Tibial nerve (tissue), 4 donors: ENCODE measurements at regions not wholly inside any gene's neighbourhood (a gene's known extent, or its start where the extent isn't known, plus 50 kb on each side); places are given as distances from the start of the nearest gene placed in this dataset.

Experiments
- DNase-seq, 2 donors: peaks; one replicate each; pipeline ENCODE4 v3.0.0-alpha.2; 2019; ENCODE audit warnings: low spot score in 2 of 2
- H3K27ac ChIP-seq, 4 donors: fragments of 200-600 bp; sonication (generic) in 3 of 4; one replicate each; pipeline ENCODE4 v1.5.1; 2017 to 2019; ENCODE audit warnings: mild to moderate bottlenecking in 1 of 4
- H3K27me3 ChIP-seq, 2 donors: fragments of 200-600 bp; sonication (generic) in 1 of 2; one replicate each; pipeline versions ENCODE4 v1.5.1 to v1.6.0; 2017 to 2019
- H3K36me3 ChIP-seq, 3 donors: fragments of 200-600 bp; sonication (generic); one replicate each; pipeline ENCODE4 v1.5.1; 2018 to 2019
- H3K4me1 ChIP-seq, 4 donors: fragments of 200-600 bp; sonication (generic) in 3 of 4; one replicate each; pipeline ENCODE4 v1.5.1; 2017 to 2019
- H3K4me3 ChIP-seq, 4 donors: fragments of 200-600 bp; sonication (generic) in 3 of 4; one replicate each; pipeline ENCODE4 v1.5.1; 2017 to 2019; ENCODE audit warnings: mild to moderate bottlenecking in 1 of 4, moderate library complexity in 1 of 4
- H3K9me3 ChIP-seq, 4 donors: fragments of 200-600 bp; sonication (generic) in 3 of 4; one replicate each; pipeline ENCODE4 v1.5.1; 2017 to 2019
- CTCF ChIP-seq, 5 experiments: fragments of 200-600 bp in 3 of 5; fragments of 450-650 bp in 2 of 5; sonication (generic) in 3 of 5; IDR thresholded peaks; one replicate each; pipeline ENCODE4 v1.5.1; 2016 to 2019; ENCODE audit warnings: antibody characterized with exemption in 5 of 5, mild to moderate bottlenecking in 3 of 5, moderate library complexity in 2 of 5
- EP300 ChIP-seq, 2 donors: sonication (generic); formaldehyde crosslinking; IDR thresholded peaks; one replicate each; pipeline ENCODE4 v1.6.1; 2017; ENCODE audit warnings: antibody characterized with exemption in 2 of 2, mild to moderate bottlenecking in 1 of 2
- POLR2A ChIP-seq, 2 donors: fragments of 450-650 bp; IDR thresholded peaks; one replicate each; pipeline ENCODE4 v1.6.1; 2017; ENCODE audit warnings: antibody characterized with exemption in 2 of 2, mild to moderate bottlenecking in 2 of 2, moderate library complexity in 2 of 2
- WGBS, 2 donors: methylation state at CpG; one replicate each; pipeline ENCODE4 v1.1.5; 2018; 5-methylcytosine and 5-hydroxymethylcytosine counted together

GRCh38 chr16:23013484-23013883 lies 135.8 kb downstream of the USP31 start:
- DNase-seq: no peak
- Histone ChIP-seq H3K4me1 (no peaks in the 10 kb centered on the region), H3K27me3 (no peaks in the 10 kb centered on the region), H3K9me3 (no peaks in the 10 kb centered on the region), H3K36me3 (no peaks in the 10 kb centered on the region), H3K4me3 (no peak overlapping the region), H3K27ac (no peak overlapping the region)
- TF ChIP-seq EP300 (IDR thresholded peaks at IDR 0.05) (no peak), POLR2A (IDR thresholded peaks at IDR 0.05) (no peak), CTCF (IDR thresholded peaks at IDR 0.05) (no peak)
- WGBS, 2 donors: 60 to 67% methylated on average over 1 of the region's 1 CpG

GRCh38 chr16:23009075-23009474 lies 140.2 kb downstream of the USP31 start:
- Histone ChIP-seq H3K4me1 (no peaks in the 10 kb centered on the region), H3K27ac (no peak overlapping the region), H3K4me3 (no peak overlapping the region), H3K9me3 (no peaks in the 10 kb centered on the region), H3K27me3 (no peaks in the 10 kb centered on the region), H3K36me3 (no peaks in the 10 kb centered on the region)
- TF ChIP-seq CTCF (IDR thresholded peaks at IDR 0.05): no peak
- TF ChIP-seq POLR2A (IDR thresholded peaks at IDR 0.05): no peak
- TF ChIP-seq EP300 (IDR thresholded peaks at IDR 0.05): no peak
- no peak for DNase-seq
- WGBS, 2 donors: 83 to 84% methylated on average over 3 of the region's 3 CpGs

GRCh38 chr16:23008041-23008440 lies 141.2 kb downstream of the USP31 start:
- H3K9me3 ChIP-seq: no peaks in the 10 kb centered on the region
- H3K4me1 ChIP-seq: no peaks in the 10 kb centered on the region
- no peak for TF ChIP-seq CTCF (IDR thresholded peaks at IDR 0.05)
- no peak for TF ChIP-seq EP300 (IDR thresholded peaks at IDR 0.05)
- no peak for TF ChIP-seq POLR2A (IDR thresholded peaks at IDR 0.05)
- no peaks in the 10 kb centered on the region for H3K36me3 ChIP-seq
- no peaks in the 10 kb centered on the region for H3K27me3 ChIP-seq
- WGBS, 2 donors: 72 to 76% methylated on average over 7 of the region's 7 CpGs
- DNase-seq: no peak
- no peak overlapping the region for H3K27ac ChIP-seq
- H3K4me3 ChIP-seq: no peak overlapping the region

GRCh38 chr16:23006380-23006779 lies 142.9 kb downstream of the USP31 start:
- Histone ChIP-seq H3K27me3 (no peaks in the 10 kb centered on the region), H3K4me1 (no peaks in the 10 kb centered on the region), H3K36me3 (no peaks in the 10 kb centered on the region), H3K9me3 (no peaks in the 10 kb centered on the region), H3K27ac (no peak overlapping the region), H3K4me3 (no peak overlapping the region)
- TF ChIP-seq POLR2A (IDR thresholded peaks at IDR 0.05) (no peak), CTCF (IDR thresholded peaks at IDR 0.05) (no peak), EP300 (IDR thresholded peaks at IDR 0.05) (no peak)
- no peak for DNase-seq
- 53 to 64% methylated on average over 2 of the region's 2 CpGs for WGBS, 2 donors

GRCh38 chr16:23005951-23006350 lies 143.3 kb downstream of the USP31 start:
- no peak overlapping the region for H3K4me3 ChIP-seq
- H3K27ac ChIP-seq: no peak overlapping the region
- DNase-seq: no peak
- no peaks in the 10 kb centered on the region for H3K27me3 ChIP-seq
- H3K36me3 ChIP-seq: no peaks in the 10 kb centered on the region
- TF ChIP-seq POLR2A (IDR thresholded peaks at IDR 0.05) (no peak), CTCF (IDR thresholded peaks at IDR 0.05) (no peak), EP300 (IDR thresholded peaks at IDR 0.05) (no peak)
- WGBS, 2 donors: 64 to 69% methylated on average over 5 of the region's 5 CpGs
- no peaks in the 10 kb centered on the region for H3K4me1 ChIP-seq
- no peaks in the 10 kb centered on the region for H3K9me3 ChIP-seq
